ENCODE measurements at regions not wholly inside any gene's neighbourhood (a gene's known extent, or its start where the extent isn't known, plus 50 kb on each side); places are given as distances from the start of the nearest gene placed in this dataset.
"Not testable (repeated sequence)": the region's sequence is repeated elsewhere in the genome, so short reads cannot be mapped to it uniquely, and the experiment has no call there.

GRCh38 chrX:22538580-22538979, 265.9 kb downstream of the CBLL2 start:
- no peak for DNase-seq

GRCh38 chrX:22541926-22542325, 269.2 kb downstream of the CBLL2 start:
- DNase-seq, result no peak

DNA sequence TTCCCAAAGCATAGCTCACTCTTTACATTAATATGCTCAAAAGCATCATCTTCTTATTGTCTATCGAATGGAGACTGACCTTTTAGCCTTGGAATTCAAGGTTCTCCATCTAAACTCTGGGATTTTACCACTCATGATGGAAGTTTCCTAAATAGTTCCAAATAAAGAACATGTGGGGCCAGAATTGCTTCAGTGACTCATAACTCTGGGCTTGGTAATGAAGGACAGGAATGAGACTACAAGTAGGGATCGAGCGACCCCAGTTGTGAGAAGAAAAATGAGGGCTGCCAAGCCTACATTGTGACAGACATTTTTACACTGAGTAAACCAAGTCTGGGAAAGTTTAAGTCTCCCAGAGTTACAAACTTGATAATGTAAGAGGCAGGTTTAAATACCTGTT, 269.9 kb downstream of the CBLL2 start:
- no peak for DNase-seq

- no peak for DNase-seq
Measured at GRCh38 chrX:22559506-22559905, 286.8 kb downstream of the CBLL2 start.

DNA sequence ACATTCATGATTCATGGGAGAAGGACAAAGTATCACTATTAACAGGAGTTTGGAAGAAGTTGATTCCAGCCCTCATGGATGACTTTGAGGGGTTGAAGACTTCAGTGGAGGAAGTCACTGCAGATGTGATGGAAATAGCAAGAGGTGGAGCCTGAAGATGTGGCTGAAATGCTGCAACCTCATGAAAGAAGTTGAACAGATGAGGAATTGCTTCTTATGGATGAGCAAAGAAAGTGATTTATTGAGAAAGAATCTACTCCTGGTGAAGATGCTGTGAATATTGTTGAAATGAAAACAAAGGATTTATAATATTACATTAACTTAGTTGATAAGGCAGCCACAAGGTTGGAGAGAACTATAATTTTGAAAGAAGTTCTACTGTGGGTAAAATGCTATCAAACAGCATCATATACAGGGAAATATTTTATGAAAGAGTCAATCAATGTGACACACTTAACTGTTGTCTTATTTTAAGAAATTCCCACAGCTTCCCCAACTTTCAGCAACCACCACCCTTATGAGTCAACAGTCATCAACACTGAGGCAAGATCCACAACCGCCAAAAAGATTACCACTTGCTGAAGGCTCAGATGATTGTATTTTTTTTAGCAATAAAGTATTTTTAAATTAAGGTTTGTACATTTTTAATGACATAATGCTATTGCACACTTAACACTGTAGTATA, 302.6 kb downstream of the CBLL2 start:
- DNase-seq, result no peak

- DNase-seq, result no peak
Measured at GRCh38 chrX:22577181-22577580, 304.5 kb downstream of the CBLL2 start.

GRCh38 chrX:22585831-22586230, 313.1 kb downstream of the CBLL2 start:
- DNase-seq, result no peak

DNA sequence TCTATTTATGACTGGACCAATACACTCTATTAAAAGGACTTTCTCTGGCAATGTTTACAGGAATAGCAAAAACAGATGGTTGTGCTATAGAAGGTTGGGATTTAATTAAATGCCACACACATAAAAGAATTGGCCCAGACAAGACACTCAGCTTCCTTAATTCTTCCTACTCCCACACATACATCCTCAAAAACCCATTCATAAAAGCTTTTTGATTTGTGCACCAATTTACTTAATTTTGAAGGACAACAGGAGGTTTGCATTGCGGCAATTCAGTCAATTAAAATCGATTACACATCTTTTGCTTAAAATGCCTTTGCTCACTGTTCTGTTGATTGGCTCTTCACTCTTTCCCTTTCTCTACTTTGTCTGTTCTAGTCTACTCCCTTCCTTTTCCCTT, 317.1 kb downstream of the CBLL2 start:
- DNase-seq, result no peak

GRCh38 chrX:22594766-22595165, 322.1 kb downstream of the CBLL2 start:
- no peak for DNase-seq

DNA sequence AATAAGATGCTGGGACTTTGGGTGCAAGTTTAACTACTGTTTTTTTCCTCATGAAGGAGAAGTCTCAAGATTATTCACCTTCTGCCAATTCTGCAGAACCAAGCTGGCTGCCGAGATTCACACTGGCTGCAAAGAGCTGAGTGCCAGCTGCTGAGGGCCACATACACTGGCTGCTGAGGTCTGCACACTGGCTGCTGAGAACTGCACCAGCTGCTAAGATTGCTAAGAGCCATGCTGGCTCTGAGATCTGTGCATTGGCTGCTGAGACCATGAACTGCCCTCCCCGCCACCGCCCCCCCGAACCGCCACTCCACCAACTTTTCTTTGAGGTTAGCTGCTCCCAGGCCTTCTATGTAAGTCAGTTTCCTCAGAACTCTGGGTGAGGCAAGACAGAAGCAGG, 330.3 kb downstream of the CBLL2 start:
- no peak for DNase-seq

DNA sequence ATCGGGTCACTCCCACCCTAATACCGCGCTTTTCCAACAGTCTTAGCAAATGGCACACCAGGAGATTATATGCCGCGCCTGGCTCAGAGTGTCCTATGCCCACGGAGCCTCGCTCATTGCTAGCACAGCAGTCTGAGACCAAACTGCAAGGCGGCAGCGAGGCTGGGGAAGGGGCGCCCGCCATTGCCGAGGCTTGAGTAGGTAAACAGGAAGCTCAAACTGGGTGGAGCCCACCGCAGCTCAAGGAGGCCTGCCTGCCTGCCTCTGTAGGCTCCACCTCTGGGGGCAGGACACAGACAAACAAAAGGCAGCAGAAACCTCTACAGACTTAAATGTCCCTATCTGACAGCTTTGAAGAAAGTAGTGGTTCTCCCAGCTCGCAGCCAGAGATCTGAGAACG, 336.7 kb downstream of the CBLL2 start:
- DNase-seq, result not testable (repeated sequence)

DNA sequence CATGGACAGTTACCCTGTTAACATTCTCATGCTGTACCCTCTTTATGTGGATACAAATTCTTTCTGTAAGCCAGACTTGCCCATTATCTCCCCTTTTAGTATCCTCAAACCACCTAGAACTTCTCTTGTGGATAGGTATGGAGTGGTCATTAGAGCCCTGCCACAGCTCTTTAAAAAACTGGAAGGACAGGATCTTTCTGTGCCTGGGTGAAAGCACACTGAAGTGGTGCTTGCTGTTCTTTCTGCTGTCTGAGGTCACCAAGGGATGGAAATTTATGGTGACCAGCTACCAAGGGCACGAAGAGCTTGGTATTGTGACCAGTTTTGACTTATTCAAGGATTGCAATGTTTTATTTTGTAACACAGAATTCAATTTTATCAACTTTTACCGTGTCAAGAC, 344.2 kb downstream of the CBLL2 start:
- no peak for DNase-seq

DNA sequence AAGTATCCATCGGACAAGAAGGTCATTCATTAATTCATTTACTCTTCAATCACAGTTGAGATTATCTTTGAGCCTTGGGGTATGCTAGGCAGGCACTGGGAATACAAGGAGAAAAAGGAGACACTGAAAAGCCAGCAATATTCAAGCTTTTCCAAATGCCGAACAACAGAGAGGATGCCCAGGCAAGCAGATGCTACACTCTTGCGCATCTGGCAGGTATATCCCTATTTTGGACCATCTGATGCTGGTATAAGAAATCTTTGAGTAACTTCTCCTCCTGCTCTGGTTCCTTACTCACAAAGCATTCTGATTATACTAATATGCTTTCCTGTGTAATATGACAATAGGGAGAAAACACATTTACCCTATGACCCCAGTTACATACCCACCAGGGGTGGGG, 354.9 kb downstream of the CBLL2 start:
- DNase-seq, result no peak

GRCh38 chrX:22628275-22628674, 355.6 kb downstream of the CBLL2 start:
- DNase-seq, result no peak

- no peak for DNase-seq
Measured at GRCh38 chrX:22629105-22629725, 356.5 kb downstream of the CBLL2 start.

- DNase-seq, result no peak
Measured at GRCh38 chrX:22634083-22634482, 361.4 kb downstream of the CBLL2 start.

- DNase-seq, result no peak
Measured at GRCh38 chrX:22634751-22635150, 362.0 kb downstream of the CBLL2 start.

DNA sequence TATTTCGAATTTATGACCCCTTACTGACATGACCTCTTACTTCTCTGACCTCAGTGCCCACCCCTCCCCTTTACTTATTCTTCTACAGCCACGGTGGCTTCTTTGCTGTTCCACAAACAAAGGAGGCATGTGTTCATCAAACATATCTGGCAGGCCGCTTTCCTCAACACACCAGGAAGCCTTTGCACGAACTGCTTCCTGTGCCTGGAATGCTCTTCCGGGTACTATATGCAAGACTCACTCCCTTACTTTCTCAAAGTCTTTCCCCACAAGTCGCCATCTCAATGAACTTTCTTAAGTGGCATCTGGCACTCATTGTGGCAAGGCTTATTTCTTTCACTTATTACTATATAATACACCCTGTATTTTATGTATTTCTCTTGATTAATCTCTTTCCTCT, 351.5 kb upstream of the DDX53 start:
- no peak for DNase-seq

- DNase-seq, result no peak
Measured at GRCh38 chrX:22650691-22651090, 349.1 kb upstream of the DDX53 start.

DNA sequence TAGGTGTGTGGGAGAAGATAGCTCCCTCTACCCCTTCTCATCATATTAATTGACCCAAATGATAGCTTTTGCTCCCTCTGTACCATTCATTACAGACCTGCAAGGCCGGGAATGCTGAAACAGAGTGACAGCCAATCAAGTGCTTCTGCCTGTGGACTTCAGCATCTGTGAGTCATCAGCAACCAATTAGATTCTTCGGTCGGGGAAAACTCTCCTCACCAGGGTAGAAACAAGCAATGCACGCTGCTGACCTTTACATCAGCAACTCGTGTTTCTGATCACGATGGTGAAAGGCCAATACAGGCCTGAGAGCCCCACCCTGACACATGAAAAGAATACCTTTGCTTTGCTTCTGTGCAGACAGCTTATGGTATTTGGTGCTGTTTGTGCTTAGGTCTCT, 347.2 kb upstream of the DDX53 start:
- peak; percentile 44 for DNase-seq

- DNase-seq, result no peak
Measured at GRCh38 chrX:22660756-22661155, 339.0 kb upstream of the DDX53 start.

DNA sequence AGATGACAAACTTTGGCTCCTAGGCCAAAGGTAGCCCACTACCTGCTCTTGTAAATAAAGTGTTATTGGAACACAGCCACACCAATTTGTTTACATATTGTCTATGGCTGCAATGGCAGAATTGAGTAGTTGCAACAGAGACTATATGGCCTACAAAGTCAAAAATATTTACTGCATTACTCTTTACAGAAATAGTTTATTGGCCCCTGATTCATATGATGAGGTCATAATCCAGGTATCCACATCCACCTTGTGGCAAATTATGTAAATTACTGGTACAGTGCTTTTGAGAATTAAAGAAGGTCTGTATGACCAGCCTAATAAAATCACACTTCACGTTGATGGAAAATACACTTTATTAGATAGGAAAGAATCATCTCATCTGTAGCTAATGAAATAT, 337.0 kb upstream of the DDX53 start:
- DNase-seq, result no peak

DNA sequence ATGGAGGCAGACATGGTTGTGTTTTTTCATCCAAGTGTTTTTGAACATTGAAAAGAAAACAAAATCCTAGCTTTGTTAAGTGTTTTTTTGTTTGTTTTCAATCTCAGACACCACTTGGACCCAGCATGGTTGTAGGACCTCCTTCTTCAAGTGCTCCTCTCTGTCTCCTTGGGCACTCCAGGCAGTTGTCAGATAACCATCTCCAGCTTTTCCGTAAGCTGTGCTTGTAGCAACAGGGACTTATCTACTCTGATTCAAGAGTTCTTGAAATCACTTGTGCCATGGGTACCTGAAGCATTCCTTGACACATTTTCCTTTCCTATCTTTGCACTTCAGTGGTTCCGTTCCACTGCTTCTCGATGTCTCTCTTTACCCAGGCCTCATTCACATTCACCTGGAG, 334.9 kb upstream of the DDX53 start:
- no peak for DNase-seq

DNA sequence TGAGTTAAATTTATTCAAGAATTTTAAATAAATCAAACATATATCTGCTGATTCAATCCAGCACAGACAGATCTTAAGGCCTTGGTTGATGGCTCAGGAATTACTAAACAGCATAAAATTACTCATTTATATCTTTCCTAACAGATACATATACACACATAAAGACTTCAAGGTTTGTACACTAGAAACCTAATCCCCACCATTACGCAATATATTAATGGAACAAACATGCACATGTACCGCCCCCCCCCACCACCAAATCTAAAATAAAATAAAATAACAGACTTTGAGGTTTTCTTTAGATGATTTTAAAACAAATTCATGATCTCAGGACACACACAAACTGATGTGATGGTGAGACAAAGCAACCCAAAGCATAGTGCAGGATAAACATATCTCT, 333.9 kb upstream of the DDX53 start:
- no peak for DNase-seq

GRCh38 chrX:22666441-22666840, 333.3 kb upstream of the DDX53 start:
- no peak for DNase-seq
